ENCODE measurements at regions not wholly inside any gene's neighbourhood (a gene's known extent, or its start where the extent isn't known, plus 50 kb on each side); places are given as distances from the start of the nearest gene placed in this dataset.

DNA sequence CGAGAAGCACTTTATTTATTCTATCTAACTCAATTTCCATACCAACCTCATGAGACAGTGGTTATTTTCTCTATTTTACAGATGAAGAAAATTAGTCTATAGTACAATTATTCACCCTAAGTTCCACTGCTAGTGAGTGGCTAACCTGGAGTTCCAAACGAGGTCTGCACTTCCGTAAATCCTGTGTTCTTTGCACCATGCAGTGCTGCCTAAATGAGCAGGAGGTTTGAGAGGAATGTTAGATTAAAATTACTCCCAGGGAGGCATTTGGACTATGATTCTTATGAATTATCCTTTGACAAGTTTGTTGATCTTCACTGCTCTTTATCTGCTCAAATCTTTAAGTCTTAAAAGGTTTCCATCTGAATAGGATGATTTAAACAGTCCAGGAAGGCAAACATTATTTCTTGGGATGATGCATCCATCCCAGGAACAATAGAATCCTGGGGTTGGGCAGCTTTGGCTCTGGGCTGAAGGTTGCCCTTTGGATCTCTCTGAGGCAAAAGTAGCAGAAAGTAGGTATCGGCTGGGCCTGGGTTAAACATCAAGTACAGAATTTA, 400.8 kb downstream of the REEP3 start:
- TF ChIP-seq, protein P1, sequence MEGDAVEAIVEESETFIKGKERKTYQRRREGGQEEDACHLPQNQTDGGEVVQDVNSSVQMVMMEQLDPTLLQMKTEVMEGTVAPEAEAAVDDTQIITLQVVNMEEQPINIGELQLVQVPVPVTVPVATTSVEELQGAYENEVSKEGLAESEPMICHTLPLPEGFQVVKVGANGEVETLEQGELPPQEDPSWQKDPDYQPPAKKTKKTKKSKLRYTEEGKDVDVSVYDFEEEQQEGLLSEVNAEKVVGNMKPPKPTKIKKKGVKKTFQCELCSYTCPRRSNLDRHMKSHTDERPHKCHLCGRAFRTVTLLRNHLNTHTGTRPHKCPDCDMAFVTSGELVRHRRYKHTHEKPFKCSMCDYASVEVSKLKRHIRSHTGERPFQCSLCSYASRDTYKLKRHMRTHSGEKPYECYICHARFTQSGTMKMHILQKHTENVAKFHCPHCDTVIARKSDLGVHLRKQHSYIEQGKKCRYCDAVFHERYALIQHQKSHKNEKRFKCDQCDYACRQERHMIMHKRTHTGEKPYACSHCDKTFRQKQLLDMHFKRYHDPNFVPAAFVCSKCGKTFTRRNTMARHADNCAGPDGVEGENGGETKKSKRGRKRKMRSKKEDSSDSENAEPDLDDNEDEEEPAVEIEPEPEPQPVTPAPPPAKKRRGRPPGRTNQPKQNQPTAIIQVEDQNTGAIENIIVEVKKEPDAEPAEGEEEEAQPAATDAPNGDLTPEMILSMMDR (IDR thresholded peaks at IDR 0.05): no peak
- WGBS (ENCODE audit: insufficient coverage): 78% methylated on average over 4 of the region's 4 CpGs
- intact Hi-C loops (cut with micrococcal nuclease): no loop called here

DNA sequence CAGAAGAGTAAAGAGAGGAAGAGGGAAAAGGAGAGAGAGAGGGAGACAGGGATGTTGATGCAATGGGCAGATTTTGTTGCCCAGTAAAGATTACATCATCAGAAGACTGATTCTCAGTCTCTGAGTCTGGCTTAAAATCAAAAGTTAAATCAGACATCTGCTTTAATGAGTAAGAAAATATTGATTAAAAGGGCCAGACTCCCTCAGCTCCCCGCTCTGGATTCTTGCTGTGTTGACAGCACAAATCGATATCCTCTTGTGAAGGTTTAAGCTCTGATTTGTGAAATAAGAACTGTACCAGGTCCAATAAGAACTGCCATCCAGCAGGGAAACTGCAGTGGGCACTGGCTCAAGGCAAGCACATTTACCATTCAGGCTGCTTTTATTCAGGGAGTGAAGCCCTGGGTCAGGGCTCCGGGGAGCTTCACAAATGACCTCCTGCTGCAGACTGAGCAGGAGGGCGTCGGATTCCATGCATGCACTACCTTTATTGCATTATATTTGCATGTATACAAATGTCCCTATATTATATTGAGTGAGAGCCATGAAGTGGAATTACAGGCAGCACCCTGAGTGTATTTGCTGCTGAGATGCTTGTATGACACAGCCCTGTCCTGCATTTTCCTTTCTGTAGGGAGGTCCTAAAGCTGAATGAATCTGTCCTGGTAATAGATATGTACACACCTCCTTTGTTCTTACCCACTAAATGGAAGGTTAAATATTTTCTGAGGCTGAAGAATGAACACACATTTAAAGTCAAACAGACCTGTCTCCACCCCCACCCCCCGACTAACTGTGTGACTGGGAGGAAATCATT, 401.5 kb downstream of the REEP3 start:
- no peak for ATAC-seq

More for the DNA sequence above, 400.8 kb downstream of the REEP3 start:
- peaks cover 5 to 8% of the 10 kb centered on the region in 2 donors for H3K27me3 Mint-ChIP-seq (ENCODE audit: low read depth in 2 of 2)
- no peak for DNase-seq
- Histone ChIP-seq H3K4me3 (ENCODE audit: low read length) (no peak overlapping the region), H3K36me3 (ENCODE audit: control insufficient read depth, insufficient read depth, low read length) (no peaks in the 10 kb centered on the region), H3K4me1 (ENCODE audit: control insufficient read depth, insufficient read depth, low read length) (no peaks in the 10 kb centered on the region), H3K27ac (ENCODE audit: low read length) (no peak overlapping the region), H3K27me3 (ENCODE audit: control insufficient read depth, insufficient read depth, low read length) (no peaks in the 10 kb centered on the region), H3K9me3 (ENCODE audit: control insufficient read depth, insufficient read depth, low read length) (no peaks in the 10 kb centered on the region)
- H3K36me3 Mint-ChIP-seq: no peaks in the 10 kb centered on the region
- ATAC-seq: no peak
- H3K4me3 Mint-ChIP-seq: no peak overlapping the region
- no peaks in the 10 kb centered on the region for H3K4me1 Mint-ChIP-seq
- no peaks in the 10 kb centered on the region for H3K9me3 Mint-ChIP-seq
- H3K27ac Mint-ChIP-seq: no peak overlapping the region

DNA sequence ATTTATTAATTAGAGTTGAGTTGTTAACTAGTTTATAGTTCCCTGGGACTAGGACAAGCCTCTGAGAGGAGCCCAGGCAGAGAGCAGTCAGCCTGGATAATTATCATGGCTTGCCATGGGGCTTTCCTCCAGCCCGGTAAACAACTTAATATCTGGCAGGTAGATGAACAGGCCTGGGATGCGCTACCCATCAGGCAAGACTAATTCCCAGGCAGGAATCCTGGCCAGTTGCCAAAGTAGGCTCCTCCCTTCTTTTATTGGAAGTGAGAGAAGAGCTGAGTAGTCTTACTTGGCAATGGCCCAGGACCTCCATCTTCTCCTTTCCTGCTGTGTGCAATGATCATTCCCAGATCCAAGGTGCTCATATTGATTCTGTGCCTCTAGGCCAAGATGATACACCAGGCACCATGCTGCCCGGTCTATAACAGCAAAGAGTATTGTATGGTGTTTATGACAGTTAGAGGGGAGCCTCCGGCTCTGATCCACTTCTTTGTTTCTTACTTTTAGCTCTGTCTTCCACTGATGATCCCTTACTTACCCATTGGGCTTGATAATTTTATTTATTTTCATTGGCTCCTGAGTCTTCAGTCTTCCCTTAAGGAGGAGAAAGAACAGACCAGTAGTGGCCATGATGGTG, 408.7 kb downstream of the REEP3 start:
- peaks cover 0 to 3% of the 10 kb centered on the region in 2 donors for H3K27me3 Mint-ChIP-seq (ENCODE audit: low read depth in 2 of 2)
- no peak overlapping the region for H3K4me3 Mint-ChIP-seq
- H3K36me3 Mint-ChIP-seq: no peaks in the 10 kb centered on the region
- 83% methylated on average over 3 of the region's 4 CpGs for WGBS (ENCODE audit: insufficient coverage)
- H3K27ac Mint-ChIP-seq: no peak overlapping the region
- no peak for DNase-seq
- Histone ChIP-seq H3K4me3 (ENCODE audit: low read length) (no peak overlapping the region), H3K27ac (ENCODE audit: low read length) (no peak overlapping the region), H3K27me3 (ENCODE audit: control insufficient read depth, insufficient read depth, low read length) (no peaks in the 10 kb centered on the region), H3K36me3 (ENCODE audit: control insufficient read depth, insufficient read depth, low read length) (no peaks in the 10 kb centered on the region), H3K9me3 (ENCODE audit: control insufficient read depth, insufficient read depth, low read length) (no peaks in the 10 kb centered on the region), H3K4me1 (ENCODE audit: control insufficient read depth, insufficient read depth, low read length) (no peaks in the 10 kb centered on the region)
- no peaks in the 10 kb centered on the region for H3K9me3 Mint-ChIP-seq
- H3K4me1 Mint-ChIP-seq: no peaks in the 10 kb centered on the region
- intact Hi-C loops (cut with micrococcal nuclease): no loop called here
- TF ChIP-seq, protein P1 (IDR thresholded peaks at IDR 0.05): no peak
- no peak for ATAC-seq

More for the DNA sequence above, 401.5 kb downstream of the REEP3 start:
- Mint-ChIP-seq H3K4me1 (no peaks in the 10 kb centered on the region), H3K27ac (no peak overlapping the region), H3K36me3 (no peaks in the 10 kb centered on the region), H3K9me3 (no peaks in the 10 kb centered on the region), H3K4me3 (no peak overlapping the region), H3K27me3 (ENCODE audit: low read depth in 2 of 2) (peaks cover 5 to 8% of the 10 kb centered on the region in 2 donors)
- Histone ChIP-seq H3K27me3 (ENCODE audit: control insufficient read depth, insufficient read depth, low read length) (no peaks in the 10 kb centered on the region), H3K4me3 (ENCODE audit: low read length) (no peak overlapping the region), H3K9me3 (ENCODE audit: control insufficient read depth, insufficient read depth, low read length) (no peaks in the 10 kb centered on the region), H3K27ac (ENCODE audit: low read length) (no peak overlapping the region), H3K4me1 (ENCODE audit: control insufficient read depth, insufficient read depth, low read length) (no peaks in the 10 kb centered on the region), H3K36me3 (ENCODE audit: control insufficient read depth, insufficient read depth, low read length) (no peaks in the 10 kb centered on the region)
- no peak for DNase-seq
- intact Hi-C loops (cut with micrococcal nuclease): no loop called here
- TF ChIP-seq, protein P1 (IDR thresholded peaks at IDR 0.05): no peak
- WGBS (ENCODE audit: insufficient coverage): 73% methylated on average over 5 of the region's 6 CpGs

All from natural killer cell (primary cell).